ENCODE measurements at regions not wholly inside any gene's neighbourhood (a gene's known extent, or its start where the extent isn't known, plus 50 kb on each side); places are given as distances from the start of the nearest gene placed in this dataset.

DNA sequence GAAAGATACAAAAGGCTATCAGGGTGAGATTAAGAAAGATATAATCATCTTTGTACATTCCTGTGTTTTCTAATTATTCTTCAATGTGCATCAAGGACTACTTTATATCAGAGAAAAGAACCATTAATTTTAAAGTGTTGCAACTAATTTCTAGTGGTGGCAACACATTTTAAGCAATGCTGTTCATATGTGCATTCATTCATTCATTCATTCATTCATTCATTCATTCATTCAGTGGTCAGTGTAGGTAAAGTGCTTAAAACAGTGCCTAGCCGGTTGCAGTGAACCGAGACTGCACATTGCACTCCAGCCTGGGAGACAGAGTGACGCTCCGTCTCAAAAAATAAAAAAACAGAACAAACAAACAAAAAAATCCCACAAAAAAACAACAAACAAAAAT, 155.7 kb upstream of the ZNF536 start:
- H3K4me3 ChIP-seq = no peak overlapping the region
- H3K27ac ChIP-seq = no peak overlapping the region
- no peaks in the 10 kb centered on the region for H3K9me3 ChIP-seq
- intact Hi-C loops (cut with DNase I; ENCODE audit: low total_unique reads) = no loop called here
- no peak for DNase-seq
- H3K36me3 ChIP-seq = no peaks in the 10 kb centered on the region
- H3K4me1 ChIP-seq = peaks cover 0 to 8% (median 0%) of the 10 kb centered on the region in 6 donors
- TF ChIP-seq POLR2A (IDR thresholded peaks at IDR 0.05) (no peak), POLR2AphosphoS5 (IDR thresholded peaks at IDR 0.05) (no peak)
- TF ChIP-seq, protein P1, sequence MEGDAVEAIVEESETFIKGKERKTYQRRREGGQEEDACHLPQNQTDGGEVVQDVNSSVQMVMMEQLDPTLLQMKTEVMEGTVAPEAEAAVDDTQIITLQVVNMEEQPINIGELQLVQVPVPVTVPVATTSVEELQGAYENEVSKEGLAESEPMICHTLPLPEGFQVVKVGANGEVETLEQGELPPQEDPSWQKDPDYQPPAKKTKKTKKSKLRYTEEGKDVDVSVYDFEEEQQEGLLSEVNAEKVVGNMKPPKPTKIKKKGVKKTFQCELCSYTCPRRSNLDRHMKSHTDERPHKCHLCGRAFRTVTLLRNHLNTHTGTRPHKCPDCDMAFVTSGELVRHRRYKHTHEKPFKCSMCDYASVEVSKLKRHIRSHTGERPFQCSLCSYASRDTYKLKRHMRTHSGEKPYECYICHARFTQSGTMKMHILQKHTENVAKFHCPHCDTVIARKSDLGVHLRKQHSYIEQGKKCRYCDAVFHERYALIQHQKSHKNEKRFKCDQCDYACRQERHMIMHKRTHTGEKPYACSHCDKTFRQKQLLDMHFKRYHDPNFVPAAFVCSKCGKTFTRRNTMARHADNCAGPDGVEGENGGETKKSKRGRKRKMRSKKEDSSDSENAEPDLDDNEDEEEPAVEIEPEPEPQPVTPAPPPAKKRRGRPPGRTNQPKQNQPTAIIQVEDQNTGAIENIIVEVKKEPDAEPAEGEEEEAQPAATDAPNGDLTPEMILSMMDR (IDR thresholded peaks at IDR 0.05 in 8 of 11, conservative IDR thresholded peaks at IDR 0.05 in 3 of 11) = no peak
- WGBS, 5 donors = 93 to 95% (median 94%) methylated on average over 4 of the region's 4 CpGs
- peaks cover 0 to 58% (median 10%) of the 10 kb centered on the region in 7 donors for H3K27me3 ChIP-seq (replicated peaks in 1 of 7)

DNA sequence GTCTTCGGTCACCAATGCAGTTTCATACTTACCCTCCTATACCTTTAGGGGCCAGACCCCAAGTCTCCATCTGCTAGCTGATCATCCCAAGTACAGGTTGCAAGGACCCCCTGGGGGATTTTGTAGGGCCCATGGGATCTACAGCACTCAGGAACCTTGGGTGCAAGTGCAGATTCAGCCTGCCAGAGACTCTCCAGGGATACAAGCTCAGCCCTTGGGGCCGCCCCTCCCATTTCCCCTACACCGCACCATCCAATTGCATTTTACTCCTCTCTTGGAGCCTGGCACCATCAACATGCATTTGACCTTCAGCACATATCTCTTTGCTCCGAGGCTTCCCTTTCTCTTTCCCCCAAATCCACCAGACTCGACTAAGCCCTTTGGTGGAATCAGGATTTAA, 154.7 kb upstream of the ZNF536 start:
- H3K4me1 ChIP-seq = peaks cover 0 to 10% (median 1%) of the 10 kb centered on the region in 6 donors
- no peak for TF ChIP-seq POLR2A (IDR thresholded peaks at IDR 0.05)
- H3K4me3 ChIP-seq = no peak overlapping the region
- H3K36me3 ChIP-seq = no peaks in the 10 kb centered on the region
- H3K27ac ChIP-seq = no peak overlapping the region
- no peaks in the 10 kb centered on the region for H3K9me3 ChIP-seq
- WGBS, 5 donors = 72 to 90% (median 80%) methylated on average over 5 of the region's 5 CpGs
- H3K27me3 ChIP-seq (replicated peaks in 1 of 7) = peaks cover 0 to 60% (median 19%) of the 10 kb centered on the region in 7 donors
- no peak for DNase-seq
- intact Hi-C loops (cut with DNase I; ENCODE audit: low total_unique reads) = no loop called here

DNA sequence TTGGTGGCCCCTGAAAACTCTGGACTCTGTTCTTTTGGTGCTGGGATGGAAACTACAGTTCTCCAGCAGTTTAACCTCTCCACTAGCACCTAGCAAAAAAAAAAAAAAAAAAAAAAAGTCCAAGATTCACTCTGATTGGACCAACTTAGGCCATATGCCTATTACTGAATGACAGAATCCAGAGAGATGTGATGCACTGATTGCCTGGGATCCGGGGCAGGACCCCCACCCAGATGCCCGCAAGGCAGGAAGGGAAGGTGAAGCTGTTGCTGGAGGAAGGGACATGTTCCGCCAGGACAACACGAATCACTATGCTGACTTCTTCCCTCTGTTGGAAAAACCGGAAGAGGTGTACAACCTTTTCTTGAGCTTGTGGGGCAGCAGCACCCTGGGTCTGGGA, 152.5 kb upstream of the ZNF536 start:
- DNase-seq = no peak
- Histone ChIP-seq H3K36me3 (no peaks in the 10 kb centered on the region), H3K27me3 (replicated peaks in 1 of 7) (peaks cover 0 to 78% (median 38%) of the 10 kb centered on the region in 7 donors), H3K9me3 (no peaks in the 10 kb centered on the region), H3K4me1 (peaks cover 0 to 29% (median 4%) of the 10 kb centered on the region in 6 donors), H3K27ac (no peak overlapping the region), H3K4me3 (no peak overlapping the region)
- intact Hi-C loops (cut with DNase I; ENCODE audit: low total_unique reads) = loop anchor here (5.0 kb wide), 1 partner anchor 433 kb away; no protein-coding TSS in a partner anchor
- TF ChIP-seq, protein P1 (IDR thresholded peaks at IDR 0.05 in 8 of 11, conservative IDR thresholded peaks at IDR 0.05 in 3 of 11) = no peak
- no peak for TF ChIP-seq POLR2AphosphoS5 (IDR thresholded peaks at IDR 0.05)
- no peak for TF ChIP-seq POLR2A (IDR thresholded peaks at IDR 0.05)
- WGBS, 5 donors = 81 to 88% (median 84%) methylated on average over 5 of the region's 5 CpGs

DNA sequence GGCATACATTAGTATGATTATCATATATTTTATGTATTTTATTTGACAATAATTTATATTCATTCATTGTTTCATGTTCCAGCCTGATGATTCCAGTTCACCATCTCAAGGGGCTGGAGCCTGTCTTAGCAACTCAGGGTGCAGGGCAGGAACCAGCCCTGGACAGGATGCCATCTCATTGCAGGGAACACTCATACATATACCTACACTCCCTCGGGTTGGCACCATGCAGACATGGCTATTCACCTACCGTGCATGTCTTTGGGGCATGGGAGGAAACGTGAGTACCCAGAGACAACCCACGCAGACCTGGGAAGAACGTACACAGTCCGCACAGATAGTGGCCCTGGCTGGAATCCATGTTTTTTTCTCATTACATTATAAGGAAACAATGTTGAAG, 151.0 kb upstream of the ZNF536 start:
- Histone ChIP-seq H3K9me3 (no peaks in the 10 kb centered on the region), H3K27me3 (replicated peaks in 1 of 7) (peaks cover 0 to 83% (median 53%) of the 10 kb centered on the region in 7 donors), H3K4me1 (peaks cover 0 to 38% (median 16%) of the 10 kb centered on the region in 6 donors), H3K27ac (no peak overlapping the region), H3K36me3 (no peaks in the 10 kb centered on the region), H3K4me3 (no peak overlapping the region)
- no peak for DNase-seq
- intact Hi-C loops (cut with DNase I; ENCODE audit: low total_unique reads) = loop anchor here (5.0 kb wide), 1 partner anchor 431 kb away; no protein-coding TSS in a partner anchor
- WGBS, 5 donors = 81 to 92% (median 87%) methylated on average over 6 of the region's 6 CpGs
- TF ChIP-seq POLR2A (IDR thresholded peaks at IDR 0.05) (no peak), POLR2AphosphoS5 (IDR thresholded peaks at IDR 0.05) (no peak)
- TF ChIP-seq, protein P1 (IDR thresholded peaks at IDR 0.05 in 8 of 11, conservative IDR thresholded peaks at IDR 0.05 in 3 of 11) = no peak
